Thoracic aorta (tissue), 2 donors: ENCODE measurements at regions not wholly inside any gene's neighbourhood (a gene's known extent, or its start where the extent isn't known, plus 50 kb on each side); places are given as distances from the start of the nearest gene placed in this dataset.

ENCODE experiments used
- ATAC-seq: fragments of 150-250 bp; one replicate; pipeline ENCODE4 v1.8.0; 2017; ENCODE audit warnings: low read depth; ENCODE audit not compliant: insufficient number of reproducible peaks, low FRiP score
- DNase-seq: peaks from one replicate; pipeline ENCODE4 v3.0.0-alpha.2; 2020; ENCODE audit warnings: low spot score
- H3K27ac ChIP-seq, 2 donors: fragments of 200-600 bp; sonication (generic); 1 replicate in 1 of 2; 2 replicates in 1 of 2; pipeline ENCODE4 v1.5.1; 2016; ENCODE audit warnings: mild to moderate bottlenecking in 2 of 2, moderate library complexity in 2 of 2
- H3K27me3 ChIP-seq: fragments of 200-600 bp; sonication (generic); replicated peaks from 2 replicates; pipeline ENCODE4 v1.6.0; 2016; ENCODE audit warnings: mild to moderate bottlenecking; ENCODE audit not compliant: insufficient read depth
- H3K36me3 ChIP-seq: fragments of 200-600 bp; sonication (generic); one replicate; pipeline ENCODE4 v1.5.1; 2016
- H3K4me1 ChIP-seq, 2 donors: fragments of 200-600 bp; sonication (generic); 1 replicate in 1 of 2; 2 replicates in 1 of 2; pipeline versions ENCODE4 v1.5.1 to v1.6.0; 2016; ENCODE audit warnings: low read depth in 2 of 2, mild to moderate bottlenecking in 1 of 2; ENCODE audit not compliant: control insufficient read depth in 1 of 2
- H3K4me3 ChIP-seq: fragments of 200-600 bp; sonication (generic); 2 replicates; pipeline ENCODE4 v1.5.1; 2016; ENCODE audit warnings: mild to moderate bottlenecking
- H3K9me3 ChIP-seq: fragments of 200-600 bp; sonication (generic); 2 replicates; pipeline ENCODE4 v1.5.1; 2016
- CTCF ChIP-seq: fragments of 200-600 bp; sonication (generic); IDR thresholded peaks from one replicate; pipeline ENCODE4 v1.5.1; 2019; ENCODE audit warnings: antibody characterized with exemption

- no peaks in the 10 kb centered on the region for H3K9me3 ChIP-seq
- H3K27ac ChIP-seq, result no peak overlapping the region
- H3K4me3 ChIP-seq, result no peak overlapping the region
- no peaks in the 10 kb centered on the region for H3K27me3 ChIP-seq
- peaks cover 0 to 17% of the 10 kb centered on the region in 2 donors for H3K4me1 ChIP-seq
- no peak for DNase-seq
- no peak for ATAC-seq
- H3K36me3 ChIP-seq, result no peaks in the 10 kb centered on the region
- TF ChIP-seq CTCF, result no peak
These were observed 51.2 kb upstream of the TCF7 start for GRCh38 chr5:134063188-134063820.

- peak overlapping the region; percentile 61 to 76 for H3K27ac ChIP-seq
- ATAC-seq, result no peak
These were observed 54.6 kb upstream of the TCF7 start for GRCh38 chr5:134059758-134060495.

GRCh38 chr5:134055015-134055414 is 50.2 kb upstream of the VDAC1 start:
- no peak for TF ChIP-seq CTCF
- Histone ChIP-seq H3K36me3 (no peaks in the 10 kb centered on the region), H3K27ac (no peak overlapping the region), H3K27me3 (no peaks in the 10 kb centered on the region), H3K4me3 (no peak overlapping the region), H3K4me1 (peaks cover 0 to 20% of the 10 kb centered on the region in 2 donors), H3K9me3 (no peaks in the 10 kb centered on the region)
- ATAC-seq, result no peak
- DNase-seq, result no peak

More at GRCh38 chr5:134059758-134060495, 54.6 kb upstream of the TCF7 start:
- Histone ChIP-seq H3K4me1 (peaks cover 0 to 22% of the 10 kb centered on the region in 2 donors), H3K4me3 (no peak overlapping the region), H3K27me3 (no peaks in the 10 kb centered on the region), H3K9me3 (no peaks in the 10 kb centered on the region), H3K36me3 (no peaks in the 10 kb centered on the region)
- TF ChIP-seq CTCF, result no peak
- DNase-seq, result no peak
